ENCODE measurements at regions not wholly inside any gene's neighbourhood (a gene's known extent, or its start where the extent isn't known, plus 50 kb on each side); places are given as distances from the start of the nearest gene placed in this dataset.

GRCh38 chr10:33822774-33823173, 488.3 kb upstream of the NRP1 start:
- no peak for DNase-seq
- Histone ChIP-seq H3K36me3 (replicated peaks; ENCODE audit: control insufficient read depth, insufficient read depth, low read length) (no peaks in the 10 kb centered on the region), H3K27me3 (ENCODE audit: control insufficient read depth, insufficient read depth, low read length) (no peaks in the 10 kb centered on the region), H3K4me3 (ENCODE audit: insufficient read depth, low read depth, low read length) (no peak overlapping the region)

DNA sequence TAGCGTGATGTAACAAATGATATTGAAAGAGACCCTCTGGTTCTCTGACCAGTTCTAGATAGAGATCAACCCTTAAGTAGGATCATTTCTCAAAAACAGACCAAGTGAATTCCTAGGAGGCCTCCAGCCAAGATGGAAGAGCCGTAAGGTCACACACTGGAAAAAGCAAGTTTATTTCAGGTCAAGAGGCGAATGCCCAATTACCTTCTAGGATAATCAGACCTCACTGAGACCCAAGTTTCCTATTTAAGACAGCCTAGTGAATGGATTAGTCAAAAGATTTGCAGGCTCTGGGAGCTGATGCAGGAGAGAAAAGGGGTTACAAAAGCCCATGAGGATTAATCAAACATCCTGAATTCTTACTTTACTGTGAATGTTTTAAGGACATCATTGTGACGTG, 486.1 kb upstream of the NRP1 start:
- H3K4me3 ChIP-seq (ENCODE audit: insufficient read depth, low read depth, low read length) = no peak overlapping the region
- no peaks in the 10 kb centered on the region for H3K27me3 ChIP-seq (ENCODE audit: control insufficient read depth, insufficient read depth, low read length)
- no peak for DNase-seq
- no peaks in the 10 kb centered on the region for H3K36me3 ChIP-seq (replicated peaks; ENCODE audit: control insufficient read depth, insufficient read depth, low read length)

DNA sequence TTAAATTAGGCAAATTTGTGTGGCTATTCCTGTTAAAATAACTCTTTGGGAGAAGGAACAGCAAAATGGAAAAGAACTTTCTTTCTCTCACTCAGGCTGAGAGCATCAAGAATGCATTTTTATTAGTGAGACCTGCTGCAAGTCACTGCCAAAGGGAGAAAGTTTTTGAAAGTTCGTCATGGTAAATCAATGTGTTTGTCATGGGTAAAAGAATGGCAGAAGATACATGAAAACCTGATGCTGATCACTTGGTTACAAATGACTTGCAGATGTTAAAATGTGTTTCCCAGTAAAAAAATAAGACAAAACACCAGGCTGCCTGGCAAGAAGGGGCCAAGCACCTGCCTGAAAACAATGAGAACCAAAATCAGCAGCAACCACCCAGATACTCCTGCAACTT, 484.7 kb upstream of the NRP1 start:
- Histone ChIP-seq H3K36me3 (replicated peaks; ENCODE audit: control insufficient read depth, insufficient read depth, low read length) (no peaks in the 10 kb centered on the region), H3K27me3 (ENCODE audit: control insufficient read depth, insufficient read depth, low read length) (no peaks in the 10 kb centered on the region), H3K4me3 (ENCODE audit: insufficient read depth, low read depth, low read length) (no peak overlapping the region)
- DNase-seq = no peak

DNA sequence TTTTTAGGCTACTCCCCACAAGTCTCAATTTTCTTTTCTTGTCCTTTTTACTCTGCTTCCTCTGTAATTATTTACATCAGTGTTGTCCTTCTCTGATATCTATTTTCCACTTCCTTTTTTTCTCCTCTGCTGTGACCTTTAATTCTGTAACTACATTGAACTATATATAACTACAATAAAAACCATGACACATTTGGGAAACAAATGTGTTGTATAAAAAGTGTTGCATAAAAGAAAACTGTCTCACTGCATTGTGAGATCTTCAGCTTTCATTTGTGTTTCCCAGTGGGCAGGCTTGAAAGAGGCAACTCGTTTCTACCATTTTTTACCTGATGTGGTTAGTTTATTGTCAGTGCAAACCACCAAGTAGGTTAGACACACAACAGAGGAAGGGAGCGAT, 483.9 kb upstream of the NRP1 start:
- DNase-seq = no peak
- Histone ChIP-seq H3K27me3 (ENCODE audit: control insufficient read depth, insufficient read depth, low read length) (no peaks in the 10 kb centered on the region), H3K4me3 (ENCODE audit: insufficient read depth, low read depth, low read length) (no peak overlapping the region), H3K36me3 (replicated peaks; ENCODE audit: control insufficient read depth, insufficient read depth, low read length) (no peaks in the 10 kb centered on the region)

GRCh38 chr10:33817605-33818004, 483.1 kb upstream of the NRP1 start:
- no peak overlapping the region for H3K4me3 ChIP-seq (ENCODE audit: insufficient read depth, low read depth, low read length)
- H3K27me3 ChIP-seq (ENCODE audit: control insufficient read depth, insufficient read depth, low read length) = no peaks in the 10 kb centered on the region
- no peaks in the 10 kb centered on the region for H3K36me3 ChIP-seq (replicated peaks; ENCODE audit: control insufficient read depth, insufficient read depth, low read length)
- DNase-seq = no peak

DNA sequence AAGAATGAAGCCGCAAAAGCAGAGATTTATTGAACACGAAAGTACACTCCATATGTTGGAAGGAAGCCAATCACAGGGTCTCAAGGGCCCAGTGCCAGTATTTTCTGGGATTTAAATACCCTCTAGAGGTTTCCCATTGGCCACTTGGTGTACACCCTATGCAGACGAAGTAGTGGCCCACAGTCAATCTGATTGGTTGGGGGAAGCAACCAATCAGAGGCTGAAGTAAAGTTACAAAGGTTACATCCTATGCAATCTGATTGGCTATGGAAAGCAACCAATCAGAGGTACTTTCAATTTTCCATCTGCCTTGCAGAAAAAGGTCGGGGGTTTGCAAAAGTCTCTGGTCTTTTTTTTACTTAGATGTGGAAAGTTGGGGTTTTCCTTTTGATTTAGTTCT, 481.3 kb upstream of the NRP1 start:
- Histone ChIP-seq H3K36me3 (replicated peaks; ENCODE audit: control insufficient read depth, insufficient read depth, low read length) (no peaks in the 10 kb centered on the region), H3K4me3 (ENCODE audit: insufficient read depth, low read depth, low read length) (no peak overlapping the region), H3K27me3 (ENCODE audit: control insufficient read depth, insufficient read depth, low read length) (no peaks in the 10 kb centered on the region)
- no peak for DNase-seq

DNA sequence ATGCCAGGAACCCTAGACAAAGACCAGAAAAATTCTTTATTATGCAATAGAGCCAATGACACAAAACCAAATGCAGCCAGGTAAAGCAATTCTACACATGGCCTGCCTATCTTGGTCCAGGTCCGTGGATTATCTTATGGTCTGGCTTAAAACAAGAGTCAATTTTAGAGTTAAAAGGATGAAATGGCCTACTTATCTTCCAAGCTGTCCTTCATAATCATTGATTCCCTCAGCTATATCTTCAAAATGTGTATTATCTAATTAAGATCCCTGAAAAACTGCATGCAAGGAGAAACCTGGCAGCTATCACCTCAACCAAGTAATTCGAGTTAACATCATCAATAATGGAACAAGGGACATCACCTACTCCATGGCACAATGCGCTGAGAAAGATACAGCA, 479.4 kb upstream of the NRP1 start:
- DNase-seq = no peak
- Histone ChIP-seq H3K36me3 (replicated peaks; ENCODE audit: control insufficient read depth, insufficient read depth, low read length) (no peaks in the 10 kb centered on the region), H3K27me3 (ENCODE audit: control insufficient read depth, insufficient read depth, low read length) (no peaks in the 10 kb centered on the region), H3K4me3 (ENCODE audit: insufficient read depth, low read depth, low read length) (no peak overlapping the region)

GRCh38 chr10:33813415-33813814, 478.9 kb upstream of the NRP1 start:
- Histone ChIP-seq H3K27me3 (ENCODE audit: control insufficient read depth, insufficient read depth, low read length) (no peaks in the 10 kb centered on the region), H3K36me3 (replicated peaks; ENCODE audit: control insufficient read depth, insufficient read depth, low read length) (no peaks in the 10 kb centered on the region), H3K4me3 (ENCODE audit: insufficient read depth, low read depth, low read length) (no peak overlapping the region)
- DNase-seq = no peak

DNA sequence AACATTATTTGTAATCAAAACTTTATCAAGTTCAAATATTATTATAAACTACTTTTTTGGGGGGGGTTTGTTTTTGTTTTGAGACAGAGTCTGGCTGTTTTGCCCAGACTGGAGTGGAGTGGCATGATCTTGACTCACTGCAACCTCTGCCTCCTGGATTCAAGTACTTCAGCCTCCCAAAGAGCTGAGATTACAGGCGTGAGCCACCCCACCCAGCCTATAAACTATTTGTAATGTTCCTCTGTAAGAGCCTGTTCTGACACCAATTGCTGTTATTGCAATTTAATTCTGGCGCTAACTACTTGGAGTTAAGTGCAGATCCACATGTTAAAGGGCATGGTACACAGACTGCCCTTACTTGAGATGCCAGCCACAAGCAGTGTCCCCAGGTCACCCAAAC, 478.1 kb upstream of the NRP1 start:
- Histone ChIP-seq H3K4me3 (ENCODE audit: insufficient read depth, low read depth, low read length) (no peak overlapping the region), H3K27me3 (ENCODE audit: control insufficient read depth, insufficient read depth, low read length) (no peaks in the 10 kb centered on the region), H3K36me3 (replicated peaks; ENCODE audit: control insufficient read depth, insufficient read depth, low read length) (no peaks in the 10 kb centered on the region)
- DNase-seq = no peak

- no peak for DNase-seq
- no peak overlapping the region for H3K4me3 ChIP-seq (ENCODE audit: insufficient read depth, low read depth, low read length)
These were observed 476.5 kb upstream of the NRP1 start for GRCh38 chr10:33810986-33811385.

GRCh38 chr10:33809732-33810131, 475.3 kb upstream of the NRP1 start:
- Histone ChIP-seq H3K4me3 (ENCODE audit: insufficient read depth, low read depth, low read length) (no peak overlapping the region), H3K36me3 (replicated peaks; ENCODE audit: control insufficient read depth, insufficient read depth, low read length) (no peaks in the 10 kb centered on the region), H3K27me3 (ENCODE audit: control insufficient read depth, insufficient read depth, low read length) (no peaks in the 10 kb centered on the region)
- no peak for DNase-seq

More at GRCh38 chr10:33810986-33811385, 476.5 kb upstream of the NRP1 start:
- Histone ChIP-seq H3K27me3 (ENCODE audit: control insufficient read depth, insufficient read depth, low read length) (no peaks in the 10 kb centered on the region), H3K36me3 (replicated peaks; ENCODE audit: control insufficient read depth, insufficient read depth, low read length) (no peaks in the 10 kb centered on the region)

GRCh38 chr10:33808475-33808874, 474.0 kb upstream of the NRP1 start:
- H3K4me3 ChIP-seq (ENCODE audit: insufficient read depth, low read depth, low read length) = no peak overlapping the region
- DNase-seq = no peak
- no peaks in the 10 kb centered on the region for H3K36me3 ChIP-seq (replicated peaks; ENCODE audit: control insufficient read depth, insufficient read depth, low read length)
- no peaks in the 10 kb centered on the region for H3K27me3 ChIP-seq (ENCODE audit: control insufficient read depth, insufficient read depth, low read length)

DNA sequence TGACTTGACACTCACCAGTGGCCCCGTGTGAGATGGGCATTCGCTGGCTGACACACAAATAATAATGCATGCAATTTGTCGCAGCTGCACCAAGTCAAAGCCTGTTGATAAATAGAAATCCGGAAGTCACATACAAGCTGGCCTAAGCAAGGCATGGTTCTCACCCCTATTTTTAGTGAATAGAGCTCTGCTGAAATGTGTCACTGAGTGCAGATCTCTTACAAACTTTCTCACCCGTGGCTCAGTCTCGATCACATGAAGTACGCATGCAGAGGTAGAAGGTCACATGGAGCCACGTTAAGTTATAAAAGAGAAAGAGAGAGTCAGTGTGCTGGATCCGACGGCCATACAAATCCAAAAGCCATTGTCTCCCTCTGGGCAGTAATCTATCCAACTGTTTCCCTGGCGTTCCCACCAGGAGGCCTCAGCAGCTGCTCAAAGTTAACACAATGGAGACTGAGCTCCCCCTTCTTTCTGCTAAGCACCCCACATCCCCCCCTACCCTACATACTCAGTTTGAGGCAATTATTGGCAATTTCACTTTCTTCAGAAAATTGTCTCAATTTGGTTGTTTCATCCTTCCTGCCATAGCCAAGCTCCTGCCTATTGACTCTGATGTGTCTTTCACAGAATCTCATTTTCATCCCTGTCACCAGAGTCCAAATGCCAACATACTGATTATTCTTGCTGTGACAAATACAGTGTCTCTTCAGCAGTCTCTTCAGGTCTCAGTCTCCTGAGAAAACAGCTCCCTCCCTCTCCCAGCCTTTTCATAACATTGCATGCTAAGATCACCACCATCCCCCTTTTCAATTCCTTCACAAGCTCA, 473.3 kb upstream of the NRP1 start:
- H3K4me3 ChIP-seq (ENCODE audit: insufficient read depth, low read depth, low read length) = no peak overlapping the region
- DNase-seq = no peak
- H3K36me3 ChIP-seq (replicated peaks; ENCODE audit: control insufficient read depth, insufficient read depth, low read length) = no peaks in the 10 kb centered on the region
- no peaks in the 10 kb centered on the region for H3K27me3 ChIP-seq (ENCODE audit: control insufficient read depth, insufficient read depth, low read length)

DNA sequence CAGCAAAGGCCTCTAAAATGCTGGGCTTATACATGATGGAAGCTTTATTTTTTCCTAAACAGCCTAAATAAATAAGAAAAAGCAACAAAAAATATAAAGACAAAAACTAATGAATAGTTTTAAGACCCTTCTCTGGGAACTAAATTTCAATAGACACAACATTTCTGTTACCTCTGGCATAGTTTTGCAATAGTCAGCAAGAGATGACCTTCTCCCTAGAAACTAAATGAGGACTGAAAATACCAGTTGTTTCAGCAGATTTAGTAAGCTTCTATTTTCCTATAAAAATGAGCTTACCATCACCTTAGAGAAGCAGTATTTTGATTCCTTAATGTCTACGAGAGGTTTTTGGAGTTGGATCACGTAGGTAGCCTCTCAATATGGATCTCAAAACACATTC, 471.4 kb upstream of the NRP1 start:
- no peaks in the 10 kb centered on the region for H3K27me3 ChIP-seq (ENCODE audit: control insufficient read depth, insufficient read depth, low read length)
- no peak overlapping the region for H3K4me3 ChIP-seq (ENCODE audit: insufficient read depth, low read depth, low read length)
- H3K36me3 ChIP-seq (replicated peaks; ENCODE audit: control insufficient read depth, insufficient read depth, low read length) = no peaks in the 10 kb centered on the region
- no peak for DNase-seq

GRCh38 chr10:33804584-33804983, 470.1 kb upstream of the NRP1 start:
- Histone ChIP-seq H3K27me3 (ENCODE audit: control insufficient read depth, insufficient read depth, low read length) (no peaks in the 10 kb centered on the region), H3K36me3 (replicated peaks; ENCODE audit: control insufficient read depth, insufficient read depth, low read length) (no peaks in the 10 kb centered on the region), H3K4me3 (ENCODE audit: insufficient read depth, low read depth, low read length) (no peak overlapping the region)
- no peak for DNase-seq

DNA sequence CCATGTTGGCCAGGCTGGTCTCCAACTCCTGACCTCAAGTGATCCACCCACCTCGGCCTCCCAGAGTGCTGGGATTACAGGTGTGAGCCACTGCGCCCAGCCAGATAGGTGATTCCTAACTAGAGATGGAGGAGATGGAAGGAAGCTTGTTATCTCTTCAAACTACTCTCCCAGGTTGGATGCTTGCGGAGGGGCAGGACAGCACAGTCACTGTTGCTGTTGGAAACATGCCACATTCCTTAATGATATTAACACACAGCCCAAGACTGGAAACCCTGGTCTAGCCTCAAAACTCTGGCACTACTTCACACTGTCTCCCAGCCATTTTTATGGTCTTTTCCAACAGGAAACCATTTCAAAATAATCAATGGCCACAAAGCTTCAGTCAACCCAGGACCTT, 468.8 kb upstream of the NRP1 start:
- Histone ChIP-seq H3K27me3 (ENCODE audit: control insufficient read depth, insufficient read depth, low read length) (no peaks in the 10 kb centered on the region), H3K36me3 (replicated peaks; ENCODE audit: control insufficient read depth, insufficient read depth, low read length) (no peaks in the 10 kb centered on the region), H3K4me3 (ENCODE audit: insufficient read depth, low read depth, low read length) (no peak overlapping the region)
- DNase-seq = no peak

Measured in H7 (cell line).